Omental fat pad (tissue), 3 donors: ENCODE measurements at regions not wholly inside any gene's neighbourhood (a gene's known extent, or its start where the extent isn't known, plus 50 kb on each side); places are given as distances from the start of the nearest gene placed in this dataset.
"Not testable (repeated sequence)": the region's sequence is repeated elsewhere in the genome, so short reads cannot be mapped to it uniquely, and the experiment has no call there.

Experiments used
- ATAC-seq: fragments of 150-250 bp; one replicate; pipeline ENCODE4 v1.9.1; 2016; ENCODE audit warnings: mild to moderate bottlenecking, moderate library complexity; ENCODE audit not compliant: low FRiP score
- DNase-seq: peaks from one replicate; pipeline ENCODE4 v3.0.0-alpha.2; 2019; ENCODE audit warnings: low spot score
- CTCF ChIP-seq, 3 donors: fragments of 450-650 bp; IDR thresholded peaks; one replicate each; pipeline ENCODE4 v1.5.1; 2016 to 2017; ENCODE audit warnings: antibody characterized with exemption in 3 of 3, mild to moderate bottlenecking in 3 of 3, moderate library complexity in 2 of 3

GRCh38 chr10:33703501-33704213 is 369.2 kb upstream of the NRP1 start:
- no peak for DNase-seq
- TF ChIP-seq CTCF (IDR thresholded peaks at IDR 0.05), result no peak
- no peak for ATAC-seq

GRCh38 chr10:33698033-33698432 is 363.6 kb upstream of the NRP1 start:
- no peak for TF ChIP-seq CTCF (IDR thresholded peaks at IDR 0.05)
- no peak for DNase-seq
- ATAC-seq, result no peak

- no peak for DNase-seq
- no peak for TF ChIP-seq CTCF (IDR thresholded peaks at IDR 0.05)
- ATAC-seq, result no peak
These were observed 362.5 kb upstream of the NRP1 start for GRCh38 chr10:33697016-33697415.

- no peak for TF ChIP-seq CTCF (IDR thresholded peaks at IDR 0.05)
- no peak for DNase-seq
- no peak for ATAC-seq
These were observed 361.1 kb upstream of the NRP1 start for GRCh38 chr10:33695536-33695935.

- not testable (repeated sequence) for DNase-seq, ATAC-seq
These were observed 356.1 kb upstream of the NRP1 start for GRCh38 chr10:33690536-33690935.

GRCh38 chr10:33688506-33688905 is 354.0 kb upstream of the NRP1 start:
- ATAC-seq, result no peak
- no peak for TF ChIP-seq CTCF (IDR thresholded peaks at IDR 0.05)
- no peak for DNase-seq

GRCh38 chr10:33684211-33684611 is 349.7 kb upstream of the NRP1 start:
- no peak for TF ChIP-seq CTCF (IDR thresholded peaks at IDR 0.05)
- DNase-seq (no peak), ATAC-seq (no peak)
